ENCODE measurements at regions not wholly inside any gene's neighbourhood (a gene's known extent, or its start where the extent isn't known, plus 50 kb on each side); places are given as distances from the start of the nearest gene placed in this dataset.

- DNase-seq (no peak), ATAC-seq (ENCODE audit: insufficient read depth, low FRiP score) (no peak)
- H3K9ac ChIP-seq (ENCODE audit: insufficient read depth in 1 of 2, low read length in 2 of 2): no peak overlapping the region
- H3K4me3 ChIP-seq: no peak overlapping the region
- H3K4me1 ChIP-seq (ENCODE audit: control insufficient read depth in 5 of 5, insufficient read depth in 5 of 5, low read length in 5 of 5): no peaks in the 10 kb centered on the region
- 70 to 81% methylated on average over 1 of the region's 1 CpG for WGBS, 2 donors
- no peaks in the 10 kb centered on the region for H3K36me3 ChIP-seq (ENCODE audit: control insufficient read depth in 4 of 4, insufficient read depth in 4 of 4, low read length in 4 of 4)
- no peaks in the 10 kb centered on the region for H3K27me3 ChIP-seq (ENCODE audit: control insufficient read depth in 3 of 3, insufficient read depth in 3 of 3, low read length in 2 of 3)
- TF ChIP-seq, protein P1, sequence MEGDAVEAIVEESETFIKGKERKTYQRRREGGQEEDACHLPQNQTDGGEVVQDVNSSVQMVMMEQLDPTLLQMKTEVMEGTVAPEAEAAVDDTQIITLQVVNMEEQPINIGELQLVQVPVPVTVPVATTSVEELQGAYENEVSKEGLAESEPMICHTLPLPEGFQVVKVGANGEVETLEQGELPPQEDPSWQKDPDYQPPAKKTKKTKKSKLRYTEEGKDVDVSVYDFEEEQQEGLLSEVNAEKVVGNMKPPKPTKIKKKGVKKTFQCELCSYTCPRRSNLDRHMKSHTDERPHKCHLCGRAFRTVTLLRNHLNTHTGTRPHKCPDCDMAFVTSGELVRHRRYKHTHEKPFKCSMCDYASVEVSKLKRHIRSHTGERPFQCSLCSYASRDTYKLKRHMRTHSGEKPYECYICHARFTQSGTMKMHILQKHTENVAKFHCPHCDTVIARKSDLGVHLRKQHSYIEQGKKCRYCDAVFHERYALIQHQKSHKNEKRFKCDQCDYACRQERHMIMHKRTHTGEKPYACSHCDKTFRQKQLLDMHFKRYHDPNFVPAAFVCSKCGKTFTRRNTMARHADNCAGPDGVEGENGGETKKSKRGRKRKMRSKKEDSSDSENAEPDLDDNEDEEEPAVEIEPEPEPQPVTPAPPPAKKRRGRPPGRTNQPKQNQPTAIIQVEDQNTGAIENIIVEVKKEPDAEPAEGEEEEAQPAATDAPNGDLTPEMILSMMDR (IDR thresholded peaks at IDR 0.05; ENCODE audit: control extremely low read depth, extremely low read depth): no peak
- peaks cover 0 to 2% (median 0%) of the 10 kb centered on the region in 4 donors for H3K9me3 ChIP-seq (ENCODE audit: control insufficient read depth in 4 of 4, insufficient read depth in 3 of 4, low read length in 3 of 4)
- no peak overlapping the region for H3K27ac ChIP-seq (ENCODE audit: low read depth in 1 of 2, low read length in 1 of 2)
Observed at GRCh38 chr6:159343709-159344108, 174.5 kb downstream of the FNDC1 start.

- TF ChIP-seq, protein P1 (IDR thresholded peaks at IDR 0.05; ENCODE audit: control extremely low read depth, extremely low read depth): no peak
- no peak overlapping the region for H3K27ac ChIP-seq (ENCODE audit: low read depth in 1 of 2, low read length in 1 of 2)
- H3K36me3 ChIP-seq (ENCODE audit: control insufficient read depth in 4 of 4, insufficient read depth in 4 of 4, low read length in 4 of 4): no peaks in the 10 kb centered on the region
- no peak overlapping the region for H3K4me3 ChIP-seq
- H3K9ac ChIP-seq (ENCODE audit: insufficient read depth in 1 of 2, low read length in 2 of 2): no peak overlapping the region
- WGBS, 2 donors: 62 to 71% methylated on average over 2 of the region's 2 CpGs
- H3K9me3 ChIP-seq (ENCODE audit: control insufficient read depth in 4 of 4, insufficient read depth in 3 of 4, low read length in 3 of 4): peaks cover 0 to 12% (median 0%) of the 10 kb centered on the region in 4 donors
- H3K27me3 ChIP-seq (ENCODE audit: control insufficient read depth in 3 of 3, insufficient read depth in 3 of 3, low read length in 2 of 3): no peaks in the 10 kb centered on the region
- H3K4me1 ChIP-seq (ENCODE audit: control insufficient read depth in 5 of 5, insufficient read depth in 5 of 5, low read length in 5 of 5): no peaks in the 10 kb centered on the region
- DNase-seq: no peak
- ATAC-seq (ENCODE audit: insufficient read depth, low FRiP score): no peak
Observed at GRCh38 chr6:159342146-159342545, 172.9 kb downstream of the FNDC1 start.

GRCh38 chr6:159334068-159334467 lies 164.9 kb downstream of the FNDC1 start:
- ATAC-seq (ENCODE audit: insufficient read depth, low FRiP score) (no peak), DNase-seq (no peak)
- H3K27me3 ChIP-seq (ENCODE audit: control insufficient read depth in 3 of 3, insufficient read depth in 3 of 3, low read length in 2 of 3): peaks cover 0 to 2% (median 0%) of the 10 kb centered on the region in 3 donors
- 82 to 94% methylated on average over 1 of the region's 1 CpG for WGBS, 2 donors
- H3K4me3 ChIP-seq: no peak overlapping the region
- H3K4me1 ChIP-seq (ENCODE audit: control insufficient read depth in 5 of 5, insufficient read depth in 5 of 5, low read length in 5 of 5): no peaks in the 10 kb centered on the region
- no peak overlapping the region for H3K9ac ChIP-seq (ENCODE audit: insufficient read depth in 1 of 2, low read length in 2 of 2)
- peaks cover 0 to 17% (median 2%) of the 10 kb centered on the region in 4 donors for H3K9me3 ChIP-seq (ENCODE audit: control insufficient read depth in 4 of 4, insufficient read depth in 3 of 4, low read length in 3 of 4)
- no peak overlapping the region for H3K27ac ChIP-seq (ENCODE audit: low read depth in 1 of 2, low read length in 1 of 2)
- TF ChIP-seq, protein P1 (IDR thresholded peaks at IDR 0.05; ENCODE audit: control extremely low read depth, extremely low read depth): no peak
- no peaks in the 10 kb centered on the region for H3K36me3 ChIP-seq (ENCODE audit: control insufficient read depth in 4 of 4, insufficient read depth in 4 of 4, low read length in 4 of 4)

- peaks cover 0 to 7% (median 2%) of the 10 kb centered on the region in 4 donors for H3K9me3 ChIP-seq (ENCODE audit: control insufficient read depth in 4 of 4, insufficient read depth in 3 of 4, low read length in 3 of 4)
- 86 to 91% methylated on average over 2 of the region's 2 CpGs for WGBS, 2 donors
- no peak for DNase-seq
Observed at GRCh38 chr6:159331451-159331850, 162.3 kb downstream of the FNDC1 start.

More at GRCh38 chr6:159331451-159331850, 162.3 kb downstream of the FNDC1 start:
- no peaks in the 10 kb centered on the region for H3K36me3 ChIP-seq (ENCODE audit: control insufficient read depth in 4 of 4, insufficient read depth in 4 of 4, low read length in 4 of 4)
- no peak for ATAC-seq (ENCODE audit: insufficient read depth, low FRiP score)
- peaks cover 0 to 2% (median 0%) of the 10 kb centered on the region in 3 donors for H3K27me3 ChIP-seq (ENCODE audit: control insufficient read depth in 3 of 3, insufficient read depth in 3 of 3, low read length in 2 of 3)
- TF ChIP-seq, protein P1 (IDR thresholded peaks at IDR 0.05; ENCODE audit: control extremely low read depth, extremely low read depth): no peak
- no peak overlapping the region for H3K27ac ChIP-seq (ENCODE audit: low read depth in 1 of 2, low read length in 1 of 2)
- no peaks in the 10 kb centered on the region for H3K4me1 ChIP-seq (ENCODE audit: control insufficient read depth in 5 of 5, insufficient read depth in 5 of 5, low read length in 5 of 5)
- no peak overlapping the region for H3K4me3 ChIP-seq
- no peak overlapping the region for H3K9ac ChIP-seq (ENCODE audit: insufficient read depth in 1 of 2, low read length in 2 of 2)

All from lung (tissue), 11 donors.